Keratinocyte (primary cell): ENCODE measurements at regions not wholly inside any gene's neighbourhood (a gene's known extent, or its start where the extent isn't known, plus 50 kb on each side); places are given as distances from the start of the nearest gene placed in this dataset.

Experiments
- EZH2 ChIP-seq: IDR thresholded peaks from one replicate; pipeline ENCODE4 v1.6.1; 2012; ENCODE audit warnings: inconsistent platforms, mild to moderate bottlenecking, low read length, moderate library complexity
- TF ChIP-seq, protein P1 (sequence below), 3 experiments: IDR thresholded peaks in 1 of 3; conservative IDR thresholded peaks in 1 of 3; optimal IDR thresholded peaks in 1 of 3; 2 replicates in 2 of 3; 3 replicates in 1 of 3; pipeline versions ENCODE3 to v1.5.1; 2011; ENCODE audit warnings: low read length in 3 of 3, mild to moderate bottlenecking in 3 of 3, moderate library complexity in 2 of 3, control low read depth in 1 of 3, inconsistent platforms in 1 of 3; ENCODE audit not compliant: insufficient read depth in 2 of 3; ENCODE audit errors: extremely low read depth in 1 of 3

DNA sequence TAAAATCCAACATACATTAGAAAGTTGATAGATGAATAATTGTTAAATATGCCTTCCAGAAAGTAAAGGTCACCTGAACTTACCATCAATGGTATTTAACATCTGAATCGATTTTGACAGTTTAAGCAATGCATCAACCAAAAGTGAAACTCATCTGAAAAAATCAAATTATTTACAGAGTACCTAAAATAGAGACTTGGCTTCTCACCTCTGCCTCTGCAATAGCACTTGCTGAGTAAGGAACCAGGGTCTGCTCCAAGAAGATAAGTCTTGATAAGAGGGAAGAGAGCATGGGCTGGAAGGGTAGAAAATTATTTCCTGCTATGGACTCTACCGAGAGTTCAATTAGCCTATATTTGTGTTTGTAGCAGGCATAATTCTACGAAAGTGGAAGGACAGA, 868.3 kb downstream of the STIM2 start:
- TF ChIP-seq, protein P1, sequence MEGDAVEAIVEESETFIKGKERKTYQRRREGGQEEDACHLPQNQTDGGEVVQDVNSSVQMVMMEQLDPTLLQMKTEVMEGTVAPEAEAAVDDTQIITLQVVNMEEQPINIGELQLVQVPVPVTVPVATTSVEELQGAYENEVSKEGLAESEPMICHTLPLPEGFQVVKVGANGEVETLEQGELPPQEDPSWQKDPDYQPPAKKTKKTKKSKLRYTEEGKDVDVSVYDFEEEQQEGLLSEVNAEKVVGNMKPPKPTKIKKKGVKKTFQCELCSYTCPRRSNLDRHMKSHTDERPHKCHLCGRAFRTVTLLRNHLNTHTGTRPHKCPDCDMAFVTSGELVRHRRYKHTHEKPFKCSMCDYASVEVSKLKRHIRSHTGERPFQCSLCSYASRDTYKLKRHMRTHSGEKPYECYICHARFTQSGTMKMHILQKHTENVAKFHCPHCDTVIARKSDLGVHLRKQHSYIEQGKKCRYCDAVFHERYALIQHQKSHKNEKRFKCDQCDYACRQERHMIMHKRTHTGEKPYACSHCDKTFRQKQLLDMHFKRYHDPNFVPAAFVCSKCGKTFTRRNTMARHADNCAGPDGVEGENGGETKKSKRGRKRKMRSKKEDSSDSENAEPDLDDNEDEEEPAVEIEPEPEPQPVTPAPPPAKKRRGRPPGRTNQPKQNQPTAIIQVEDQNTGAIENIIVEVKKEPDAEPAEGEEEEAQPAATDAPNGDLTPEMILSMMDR (optimal IDR thresholded peaks at IDR 0.05 in 1 of 3, IDR thresholded peaks at IDR 0.05 in 1 of 3, conservative IDR thresholded peaks at IDR 0.05 in 1 of 3; ENCODE audit: extremely low read depth in 1 of 3, insufficient read depth in 2 of 3, low read length in 3 of 3), result no peak
- no peak for TF ChIP-seq EZH2
